HepG2 (cell line): ENCODE measurements at regions not wholly inside any gene's neighbourhood (a gene's known extent, or its start where the extent isn't known, plus 50 kb on each side); places are given as distances from the start of the nearest gene placed in this dataset.

Experiments
- ATAC-seq: fragments of 200-7000 bp; cut with Tn5 transposase; 3 replicates; pipeline ENCODE4 v1.9.1; 2020; ENCODE audit warnings: mild to moderate bottlenecking, moderate library complexity
- BruUV-seq: library from RNA; stranded (reverse); fragments of 400-500 nt; replicated peaks from 2 replicates; lab custom pipeline; 2021; lab: Mats Ljungman, UMichigan
- CTCF ChIA-PET: fragments of 300-600 bp; formaldehyde crosslinking; extraction: SDS; loops from one replicate; lab custom pipeline; 2021; ENCODE audit warnings: low total read pairs, inconsistent platforms, low intra/inter-chr PET ratio; lab: Yijun Ruan, JAX
- POLR2A ChIA-PET: fragments of 350-600 bp; sonication (Branson Sonifier 250); formaldehyde crosslinking; loops from one replicate; lab custom pipeline; 2020; ENCODE audit warnings: antibody characterized with exemption, inconsistent platforms; lab: Yijun Ruan, JAX
- DNase-seq: peaks from one replicate; pipeline ENCODE4 v3.0.0-alpha.2; 2015; ENCODE audit warnings: low spot score
- FAIRE-seq: peaks from 3 replicates; lab custom pipeline; 2011; peaks lifted over from hg19 to GRCh38; lab: Jason Lieb, UNC
- H2AFZ ChIP-seq: one replicate; pipeline ENCODE4 v1.6.1; 2011; ENCODE audit warnings: low read length, inconsistent platforms
- H3K27ac ChIP-seq: fragments of 300-600 bp; 3 replicates; pipeline ENCODE4 v1.8.0; 2011; ENCODE audit warnings: mixed run types, mild to moderate bottlenecking, mixed read lengths, low read length, inconsistent platforms; ENCODE audit not compliant: insufficient read depth; ENCODE audit errors: extremely low read length
- H3K27me3 ChIP-seq, 2 experiments: fragments of 200-600 bp in 1 of 2; 2 replicates in 1 of 2; 3 replicates in 1 of 2; pipeline versions ENCODE4 v1.6.0 to v1.8.0; 2011; ENCODE audit warnings: low read length in 2 of 2, mild to moderate bottlenecking in 2 of 2, moderate library complexity in 2 of 2, inconsistent platforms in 1 of 2; ENCODE audit not compliant: insufficient read depth in 2 of 2, control insufficient read depth in 1 of 2
- H3K36me3 ChIP-seq, 2 experiments: fragments of 200-600 bp in 1 of 2; replicated peaks in 1 of 2; 2 replicates in 1 of 2; 3 replicates in 1 of 2; pipeline versions ENCODE4 v1.5.1 to v1.8.0; 2011; ENCODE audit warnings: low read length in 2 of 2, inconsistent platforms in 1 of 2; ENCODE audit not compliant: insufficient read depth in 2 of 2, control insufficient read depth in 1 of 2
- H3K4me1 ChIP-seq: 2 replicates; pipeline ENCODE4 v1.5.1; 2012; ENCODE audit warnings: low read length, inconsistent platforms; ENCODE audit not compliant: insufficient read depth
- H3K4me2 ChIP-seq: 2 replicates; pipeline ENCODE4 v1.6.0; 2011; ENCODE audit warnings: low read depth, low read length, inconsistent platforms
- H3K4me3 ChIP-seq, 3 experiments: fragments of 200-600 bp in 1 of 3; sonication (generic), shearing (Covaris generic) in 1 of 3; replicated peaks in 1 of 3; 2 replicates each; pipeline ENCODE4 v1.5.1; 2011 to 2016; ENCODE audit warnings: low read length in 3 of 3, inconsistent platforms in 2 of 3, low read depth in 2 of 3, mild to moderate bottlenecking in 2 of 3, control low read depth in 1 of 3, mixed read lengths in 1 of 3; ENCODE audit not compliant: insufficient read depth in 1 of 3
- H3K79me2 ChIP-seq: one replicate; pipeline ENCODE4 v1.6.1; 2011; ENCODE audit warnings: low read length, inconsistent platforms; ENCODE audit not compliant: insufficient read depth
- H3K9ac ChIP-seq: 2 replicates; pipeline ENCODE4 v1.6.0; 2011; ENCODE audit warnings: mild to moderate bottlenecking, low read depth, low read length, inconsistent platforms; ENCODE audit not compliant: insufficient read depth
- H3K9me3 ChIP-seq: 2 replicates; pipeline ENCODE4 v1.5.1; 2012; ENCODE audit warnings: mild to moderate bottlenecking, low read length
- H4K20me1 ChIP-seq: 2 replicates; pipeline ENCODE4 v1.6.0; 2011; ENCODE audit warnings: inconsistent platforms, mild to moderate bottlenecking, low read length, moderate library complexity; ENCODE audit not compliant: insufficient read depth
- KLF12 ChIP-seq: sonication (generic); formaldehyde crosslinking; IDR thresholded peaks from 2 replicates; pipeline ENCODE4 v1.4.0; 2020; ENCODE audit warnings: missing genetic modification reagents, borderline replicate concordance
- TRIM24 ChIP-seq: sonication (generic); formaldehyde crosslinking; IDR thresholded peaks from 2 replicates; pipeline ENCODE4 v1.8.0; 2022; ENCODE audit warnings: mild to moderate bottlenecking, missing genetic modification reagents
- ZNF501 ChIP-seq: sonication (generic); formaldehyde crosslinking; IDR thresholded peaks from 2 replicates; pipeline ENCODE4 v1.5.1; 2020; ENCODE audit warnings: mild to moderate bottlenecking, moderate library complexity, missing genetic modification reagents
- ZNF616 ChIP-seq: sonication (generic); formaldehyde crosslinking; IDR thresholded peaks from 2 replicates; pipeline ENCODE4 v1.5.0; 2020; ENCODE audit warnings: low read depth, mild to moderate bottlenecking, missing genetic modification reagents
- ZSCAN31 ChIP-seq: sonication (generic); formaldehyde crosslinking; IDR thresholded peaks from 2 replicates; pipeline ENCODE4 v1.5.0; 2020; ENCODE audit warnings: low read depth, mild to moderate bottlenecking, missing genetic modification reagents
- WGBS: methylation state at CpG from one replicate; pipeline ENCODE4 v1.1.6; 2017; ENCODE audit warnings: low lambda C conversion rate; 5-methylcytosine and 5-hydroxymethylcytosine counted together
- in situ Hi-C: cut with HindIII; loops from 2 replicates; pipeline ENCODE4 v1.10.0; 2017; ENCODE audit warnings: low pct_unique_long_range_greater_than_20kb; ENCODE audit not compliant: extremely low pct_ligation_motif_present
- intact Hi-C: fragments of 100-400 bp; cut with micrococcal nuclease; formaldehyde crosslinking; loops from one replicate; pipeline ENCODE4 v1.10.0; 2022; ENCODE audit not compliant: unreplicated experiment
- TF ChIP-seq, protein P1 (sequence below): sonication (generic); formaldehyde crosslinking; IDR thresholded peaks from 2 replicates; pipeline ENCODE4 v1.4.0; 2020; ENCODE audit warnings: low read depth, mild to moderate bottlenecking, missing genetic modification reagents
- TF ChIP-seq, protein P2 (sequence below): sonication (generic); formaldehyde crosslinking; IDR thresholded peaks from 2 replicates; pipeline ENCODE4 v1.8.1; 2022; ENCODE audit warnings: low read depth, mild to moderate bottlenecking, missing genetic modification reagents
- TF ChIP-seq, protein P3 (sequence below): sonication (generic); formaldehyde crosslinking; IDR thresholded peaks from 2 replicates; pipeline ENCODE4 v1.5.0; 2020; ENCODE audit warnings: missing genetic modification reagents

DNA sequence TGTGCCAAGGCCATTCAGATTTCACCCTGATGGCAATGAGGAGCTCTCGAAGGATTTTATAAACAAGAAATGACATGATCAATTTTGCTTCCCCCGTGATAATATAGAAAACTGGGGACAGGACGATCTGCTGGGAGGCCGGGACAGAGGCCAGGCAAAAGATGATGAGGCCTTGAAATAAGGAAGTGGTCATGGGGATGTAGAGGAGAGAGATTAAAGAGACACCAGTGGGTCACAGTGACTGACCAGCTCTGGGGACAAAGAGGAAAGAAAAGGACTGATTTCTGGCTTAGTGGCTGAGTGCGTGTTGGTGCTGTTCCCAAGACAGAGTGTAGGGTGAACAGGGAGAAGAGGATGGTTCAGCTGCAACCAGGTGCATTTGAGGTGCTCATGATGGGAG is 68.7 kb upstream of the FLT1 start:
- Histone ChIP-seq H3K36me3 (no peaks in the 10 kb centered on the region), H3K27ac (no peak overlapping the region), H3K79me2 (no peaks in the 10 kb centered on the region), H3K4me2 (no peak overlapping the region), H3K4me3 (no peak overlapping the region), H3K9me3 (no peaks in the 10 kb centered on the region), H3K9ac (no peak overlapping the region), H2AFZ (no peak overlapping the region), H4K20me1 (no peaks in the 10 kb centered on the region), H3K4me1 (no peaks in the 10 kb centered on the region), H3K27me3 (peaks cover 0 to 7% of the 10 kb centered on the region in 2 experiments; a peak in 2 of 5 replicates)
- no peak for DNase-seq
- no TSS peak for BruUV-seq
- ChIA-PET CTCF (no interaction called here), POLR2A (no interaction called here)
- no peak for FAIRE-seq
- WGBS, result 6% methylated on average over 5 of the region's 5 CpGs
- intact Hi-C loops (no loop called here), in situ Hi-C loops (no loop called here)
- no peak for ATAC-seq
- TF ChIP-seq, protein P1, sequence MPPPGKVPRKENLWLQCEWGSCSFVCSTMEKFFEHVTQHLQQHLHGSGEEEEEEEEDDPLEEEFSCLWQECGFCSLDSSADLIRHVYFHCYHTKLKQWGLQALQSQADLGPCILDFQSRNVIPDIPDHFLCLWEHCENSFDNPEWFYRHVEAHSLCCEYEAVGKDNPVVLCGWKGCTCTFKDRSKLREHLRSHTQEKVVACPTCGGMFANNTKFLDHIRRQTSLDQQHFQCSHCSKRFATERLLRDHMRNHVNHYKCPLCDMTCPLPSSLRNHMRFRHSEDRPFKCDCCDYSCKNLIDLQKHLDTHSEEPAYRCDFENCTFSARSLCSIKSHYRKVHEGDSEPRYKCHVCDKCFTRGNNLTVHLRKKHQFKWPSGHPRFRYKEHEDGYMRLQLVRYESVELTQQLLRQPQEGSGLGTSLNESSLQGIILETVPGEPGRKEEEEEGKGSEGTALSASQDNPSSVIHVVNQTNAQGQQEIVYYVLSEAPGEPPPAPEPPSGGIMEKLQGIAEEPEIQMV (CRISPR knock-in tag), result no peak
- TF ChIP-seq, protein P2, sequence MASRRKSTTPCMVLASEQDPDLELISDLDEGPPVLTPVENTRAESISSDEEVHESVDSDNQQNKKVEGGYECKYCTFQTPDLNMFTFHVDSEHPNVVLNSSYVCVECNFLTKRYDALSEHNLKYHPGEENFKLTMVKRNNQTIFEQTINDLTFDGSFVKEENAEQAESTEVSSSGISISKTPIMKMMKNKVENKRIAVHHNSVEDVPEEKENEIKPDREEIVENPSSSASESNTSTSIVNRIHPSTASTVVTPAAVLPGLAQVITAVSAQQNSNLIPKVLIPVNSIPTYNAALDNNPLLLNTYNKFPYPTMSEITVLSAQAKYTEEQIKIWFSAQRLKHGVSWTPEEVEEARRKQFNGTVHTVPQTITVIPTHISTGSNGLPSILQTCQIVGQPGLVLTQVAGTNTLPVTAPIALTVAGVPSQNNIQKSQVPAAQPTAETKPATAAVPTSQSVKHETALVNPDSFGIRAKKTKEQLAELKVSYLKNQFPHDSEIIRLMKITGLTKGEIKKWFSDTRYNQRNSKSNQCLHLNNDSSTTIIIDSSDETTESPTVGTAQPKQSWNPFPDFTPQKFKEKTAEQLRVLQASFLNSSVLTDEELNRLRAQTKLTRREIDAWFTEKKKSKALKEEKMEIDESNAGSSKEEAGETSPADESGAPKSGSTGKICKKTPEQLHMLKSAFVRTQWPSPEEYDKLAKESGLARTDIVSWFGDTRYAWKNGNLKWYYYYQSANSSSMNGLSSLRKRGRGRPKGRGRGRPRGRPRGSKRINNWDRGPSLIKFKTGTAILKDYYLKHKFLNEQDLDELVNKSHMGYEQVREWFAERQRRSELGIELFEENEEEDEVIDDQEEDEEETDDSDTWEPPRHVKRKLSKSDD (CRISPR knock-in tag), result no peak
- TF ChIP-seq ZSCAN31 (CRISPR knock-in tag) (no peak), KLF12 (CRISPR knock-in tag) (no peak), TRIM24 (no peak), ZNF501 (no peak), ZNF616 (no peak)
- TF ChIP-seq, protein P3, sequence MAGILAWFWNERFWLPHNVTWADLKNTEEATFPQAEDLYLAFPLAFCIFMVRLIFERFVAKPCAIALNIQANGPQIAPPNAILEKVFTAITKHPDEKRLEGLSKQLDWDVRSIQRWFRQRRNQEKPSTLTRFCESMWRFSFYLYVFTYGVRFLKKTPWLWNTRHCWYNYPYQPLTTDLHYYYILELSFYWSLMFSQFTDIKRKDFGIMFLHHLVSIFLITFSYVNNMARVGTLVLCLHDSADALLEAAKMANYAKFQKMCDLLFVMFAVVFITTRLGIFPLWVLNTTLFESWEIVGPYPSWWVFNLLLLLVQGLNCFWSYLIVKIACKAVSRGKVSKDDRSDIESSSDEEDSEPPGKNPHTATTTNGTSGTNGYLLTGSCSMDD, result no peak
